22Rv1 (cell line): ENCODE measurements at regions not wholly inside any gene's neighbourhood (a gene's known extent, or its start where the extent isn't known, plus 50 kb on each side); places are given as distances from the start of the nearest gene placed in this dataset.

ENCODE experiments used
- ZFX ChIP-seq: fragments of 450-650 bp; IDR thresholded peaks from 2 replicates; pipeline ENCODE4 v1.6.1; 2017; ENCODE audit warnings: antibody characterized with exemption, borderline replicate concordance
- TF ChIP-seq, protein P1 (sequence below): fragments of 450-650 bp; IDR thresholded peaks from 2 replicates; pipeline ENCODE4 v1.5.1; 2017; ENCODE audit warnings: mild to moderate bottlenecking

- TF ChIP-seq, protein P1, sequence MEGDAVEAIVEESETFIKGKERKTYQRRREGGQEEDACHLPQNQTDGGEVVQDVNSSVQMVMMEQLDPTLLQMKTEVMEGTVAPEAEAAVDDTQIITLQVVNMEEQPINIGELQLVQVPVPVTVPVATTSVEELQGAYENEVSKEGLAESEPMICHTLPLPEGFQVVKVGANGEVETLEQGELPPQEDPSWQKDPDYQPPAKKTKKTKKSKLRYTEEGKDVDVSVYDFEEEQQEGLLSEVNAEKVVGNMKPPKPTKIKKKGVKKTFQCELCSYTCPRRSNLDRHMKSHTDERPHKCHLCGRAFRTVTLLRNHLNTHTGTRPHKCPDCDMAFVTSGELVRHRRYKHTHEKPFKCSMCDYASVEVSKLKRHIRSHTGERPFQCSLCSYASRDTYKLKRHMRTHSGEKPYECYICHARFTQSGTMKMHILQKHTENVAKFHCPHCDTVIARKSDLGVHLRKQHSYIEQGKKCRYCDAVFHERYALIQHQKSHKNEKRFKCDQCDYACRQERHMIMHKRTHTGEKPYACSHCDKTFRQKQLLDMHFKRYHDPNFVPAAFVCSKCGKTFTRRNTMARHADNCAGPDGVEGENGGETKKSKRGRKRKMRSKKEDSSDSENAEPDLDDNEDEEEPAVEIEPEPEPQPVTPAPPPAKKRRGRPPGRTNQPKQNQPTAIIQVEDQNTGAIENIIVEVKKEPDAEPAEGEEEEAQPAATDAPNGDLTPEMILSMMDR, result no peak
- no peak for TF ChIP-seq ZFX
Observed at GRCh38 chr3:20353286-20353685, 167.3 kb upstream of the SGO1 start.
